SIG-M5 treated with dmso at 0.1 percent for 504 hours (cell line): ENCODE measurements at regions not wholly inside any gene's neighbourhood (a gene's known extent, or its start where the extent isn't known, plus 50 kb on each side); places are given as distances from the start of the nearest gene placed in this dataset.
"Not testable (repeated sequence)": the region's sequence is repeated elsewhere in the genome, so short reads cannot be mapped to it uniquely, and the experiment has no call there.

Source experiments
- DNase-seq: peaks from one replicate; lab custom pipeline; 2025; ENCODE audit not compliant: unreplicated experiment; lab: John Stamatoyannopoulos, UW

DNA sequence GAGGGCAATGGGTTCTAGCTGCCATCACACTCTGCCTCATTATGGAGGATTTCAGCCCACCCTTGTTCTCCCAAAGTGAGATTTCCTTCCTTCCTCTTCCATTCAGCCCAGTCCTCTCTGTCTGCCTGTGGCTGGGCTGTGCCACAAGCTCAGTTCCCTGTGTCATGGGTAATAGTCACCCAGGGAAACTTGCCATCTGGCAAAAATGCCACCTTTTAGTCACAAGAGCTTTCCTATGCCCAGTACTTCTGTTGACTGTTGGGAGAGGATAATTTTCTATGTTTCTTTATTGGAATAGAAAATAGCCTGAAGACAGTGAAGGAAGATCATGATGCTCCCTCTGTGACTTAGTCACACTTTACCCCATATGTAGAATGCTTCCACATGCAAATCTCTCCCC, 71.4 kb downstream of the TLR4 start:
- no peak for DNase-seq

DNA sequence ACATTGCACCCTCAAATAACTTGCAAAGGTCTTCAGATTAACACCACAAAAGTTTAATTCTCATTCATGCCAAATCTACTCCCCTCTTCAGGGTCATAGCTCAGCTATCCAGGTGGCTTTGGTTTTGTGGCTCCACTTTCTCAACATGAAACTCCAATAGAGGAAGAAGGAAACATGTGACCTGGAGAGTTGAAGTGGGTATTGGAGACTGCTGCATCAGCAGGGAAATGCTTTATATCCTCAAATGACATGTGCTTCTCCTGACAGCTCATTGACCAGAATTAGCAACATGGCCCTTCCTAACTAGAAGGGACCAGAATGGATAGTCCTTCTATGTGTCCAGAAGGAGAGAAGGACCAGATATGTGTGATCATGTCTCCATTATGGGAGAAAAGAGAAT, 73.6 kb downstream of the TLR4 start:
- peak; percentile 61 for DNase-seq

DNA sequence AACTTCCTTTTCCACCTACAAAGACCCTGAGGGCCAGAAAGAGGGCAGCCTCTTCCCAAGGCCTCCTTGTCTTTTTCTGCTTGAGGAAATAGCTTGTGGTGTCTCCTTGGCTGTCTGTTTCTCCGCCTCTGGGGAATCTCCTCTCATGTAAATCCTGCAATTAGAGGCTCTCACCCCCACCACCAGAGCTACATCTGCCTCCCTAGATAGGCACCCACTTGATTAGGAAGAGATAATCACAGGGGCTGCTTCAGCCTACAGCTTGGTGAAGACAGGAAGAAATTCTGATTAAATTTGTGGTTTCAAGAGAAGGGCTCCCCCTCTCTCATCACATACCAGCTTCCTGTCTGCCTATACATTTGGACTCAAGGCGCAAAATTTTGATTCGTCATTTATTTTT, 75.6 kb downstream of the TLR4 start:
- no peak for DNase-seq

DNA sequence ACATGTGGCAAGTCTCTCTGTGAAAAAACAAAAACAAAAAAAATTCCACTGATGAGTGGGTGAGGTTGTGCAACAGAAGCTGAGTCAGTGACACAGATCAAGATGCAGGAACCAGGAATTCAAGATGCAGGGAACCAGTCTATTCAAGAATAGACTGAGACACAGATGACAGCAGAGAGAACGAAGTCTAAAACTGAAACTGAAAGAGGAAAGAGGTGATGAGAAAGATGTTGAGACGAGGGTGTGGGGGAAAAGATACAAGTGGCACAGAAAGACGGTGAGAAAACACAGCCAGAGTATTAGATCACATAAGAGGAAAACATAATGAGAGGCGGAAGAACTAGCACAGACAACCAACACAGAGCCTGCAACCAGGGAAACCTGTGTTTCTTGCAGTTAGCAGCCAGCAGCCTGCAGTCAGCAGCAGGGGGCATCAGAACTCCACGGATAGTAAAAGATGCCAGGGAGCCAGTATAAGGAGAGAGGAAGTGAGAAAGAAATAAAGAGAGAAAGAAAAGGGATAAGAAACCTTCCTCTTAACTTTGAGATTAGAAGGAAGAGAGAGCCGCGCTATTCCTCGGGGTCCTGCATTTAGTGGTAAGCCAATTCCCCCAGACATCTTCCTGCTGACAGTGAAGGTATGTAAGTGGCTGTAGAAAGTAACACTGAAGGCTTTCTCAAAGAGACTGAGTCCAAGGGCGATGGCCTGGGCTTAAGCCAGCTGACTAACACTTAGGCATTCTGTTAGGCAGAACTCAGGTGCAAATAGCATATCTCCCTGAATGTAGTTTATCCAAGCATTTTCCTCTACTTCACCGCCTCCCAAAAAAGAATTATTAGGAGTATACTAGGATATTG, 79.0 kb downstream of the TLR4 start:
- DNase-seq, result peak; percentile 86

DNA sequence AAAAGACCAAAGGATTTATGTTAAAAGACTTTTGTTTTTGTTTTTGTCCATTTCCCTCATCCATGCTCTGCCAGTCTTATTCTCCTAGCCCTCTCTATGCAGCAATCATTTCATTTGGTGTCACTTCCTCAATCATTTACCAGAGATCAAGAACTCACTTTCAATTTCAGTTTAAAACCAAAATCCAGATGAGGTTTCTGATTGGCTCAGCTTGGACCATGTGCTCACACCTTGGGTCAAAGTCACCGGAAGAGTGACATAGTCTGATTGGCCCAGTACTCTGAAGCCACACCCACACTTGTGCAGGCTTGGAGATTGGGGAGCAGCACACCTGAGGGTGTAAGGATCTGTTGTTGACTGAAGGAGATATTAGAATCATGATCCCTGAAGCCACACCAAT, 79.6 kb downstream of the TLR4 start:
- peak; percentile 71 for DNase-seq

DNA sequence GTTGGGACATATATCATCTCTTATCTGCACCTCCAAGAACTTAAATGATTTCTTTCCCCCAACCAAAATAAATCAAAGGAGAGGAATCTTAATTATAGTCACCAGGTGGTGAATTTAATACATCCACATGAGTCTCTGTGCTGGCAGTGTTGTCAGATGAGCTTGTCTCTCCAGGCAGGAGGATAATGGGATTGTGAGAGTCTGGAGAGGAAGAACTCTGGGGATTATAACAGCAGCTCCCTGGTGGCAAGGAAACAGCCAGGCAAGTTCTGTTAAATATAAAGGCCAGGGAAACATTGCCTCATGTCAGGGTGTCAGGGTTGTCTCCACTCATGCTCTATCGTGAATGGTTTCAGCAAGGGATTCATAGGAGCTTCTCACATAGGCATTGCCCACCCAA, 80.8 kb downstream of the TLR4 start:
- no peak for DNase-seq

DNA sequence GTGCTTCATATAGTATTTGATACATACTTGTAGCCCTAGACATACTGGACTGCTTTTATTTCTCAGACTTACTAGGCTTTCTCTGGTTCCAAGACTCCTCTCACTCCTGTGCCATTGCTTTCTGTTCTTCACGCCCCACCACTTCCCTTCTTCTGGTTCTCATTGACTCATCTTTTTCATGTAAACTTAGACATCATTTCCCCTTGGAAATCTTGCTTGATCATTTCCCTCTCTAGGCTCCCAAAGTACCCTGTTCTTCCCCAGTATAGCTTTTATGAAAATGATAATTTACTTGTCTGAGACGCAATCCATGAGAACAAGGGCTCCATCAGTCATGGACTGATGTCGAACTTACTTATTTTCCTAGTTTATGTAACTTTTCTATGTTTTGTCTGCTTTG, 83.5 kb downstream of the TLR4 start:
- peak; percentile 5 for DNase-seq

DNA sequence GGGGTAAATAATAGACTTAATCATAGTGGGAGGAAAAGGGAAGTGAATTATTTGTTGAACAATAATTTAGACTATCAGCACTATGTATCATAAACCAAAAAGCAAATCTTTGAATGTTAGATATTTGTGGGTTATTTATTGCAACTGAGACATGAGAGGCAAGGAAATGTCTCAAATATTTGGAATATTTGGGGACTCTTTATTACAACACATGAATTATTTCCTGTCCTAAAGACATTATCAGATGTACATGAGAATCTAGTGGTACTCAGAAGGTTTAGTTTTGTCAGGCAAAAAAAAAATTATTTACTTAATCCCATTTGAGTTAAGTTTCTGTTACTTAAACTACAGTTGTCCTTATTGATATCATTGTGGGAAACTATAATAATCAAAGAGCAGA, 91.1 kb downstream of the TLR4 start:
- DNase-seq, result no peak

DNA sequence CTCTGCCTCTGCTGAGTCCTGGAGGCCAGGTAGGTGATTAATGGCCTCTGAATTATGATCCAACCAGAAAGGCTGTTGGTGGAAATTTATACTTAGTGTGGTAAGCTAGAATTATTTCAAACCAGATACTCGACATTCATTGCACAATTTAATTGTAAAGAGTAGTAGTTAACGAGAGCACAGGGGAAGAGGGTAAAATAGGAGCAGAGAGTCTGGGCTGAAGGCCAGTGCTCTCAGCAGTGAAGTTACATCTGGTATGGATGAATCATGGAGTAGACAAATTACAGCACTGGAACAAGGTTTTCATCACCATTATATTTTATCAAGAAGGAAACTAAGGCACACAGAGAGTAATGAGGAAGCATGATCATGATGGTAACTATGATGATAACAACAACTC, 92.5 kb downstream of the TLR4 start:
- DNase-seq, result no peak

DNA sequence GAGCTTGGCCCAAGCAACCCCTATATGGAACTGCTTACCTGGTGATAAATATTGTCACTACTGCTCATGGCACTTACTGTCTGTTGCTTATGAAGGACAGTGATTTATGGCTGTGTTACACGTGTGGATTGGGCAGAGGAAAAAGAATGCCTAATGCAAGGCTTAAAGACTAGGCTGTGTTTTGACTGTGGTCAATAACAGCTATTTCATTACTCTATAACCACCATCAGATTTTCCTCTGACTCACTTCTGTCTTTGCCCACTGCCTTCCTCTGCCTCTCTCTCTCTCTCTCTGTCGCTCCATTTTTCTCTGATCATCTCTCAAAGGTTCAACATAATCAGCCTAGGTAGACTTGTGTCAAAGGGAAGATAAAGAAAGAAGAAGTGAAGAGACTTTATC, 96.2 kb downstream of the TLR4 start:
- no peak for DNase-seq

DNA sequence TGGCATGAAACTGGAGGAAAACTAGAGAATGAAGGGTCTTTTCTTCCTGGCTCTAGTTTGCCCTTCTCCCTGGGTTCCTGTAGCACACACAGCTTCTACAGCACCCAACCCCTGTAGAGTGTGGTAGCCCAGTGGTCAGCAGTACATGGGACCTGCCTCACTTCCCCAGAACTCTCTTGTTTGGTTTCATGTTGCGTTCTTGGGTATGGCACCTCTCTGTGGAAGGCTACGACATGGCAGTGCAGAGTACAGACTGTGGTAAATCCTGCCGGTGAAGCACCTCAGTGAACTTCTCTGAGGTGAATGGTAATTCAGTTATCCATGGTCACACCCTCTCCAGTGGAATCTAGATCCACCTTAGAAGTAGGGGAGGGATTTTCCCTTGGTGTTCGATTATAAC, 105.5 kb downstream of the TLR4 start:
- no peak for DNase-seq

DNA sequence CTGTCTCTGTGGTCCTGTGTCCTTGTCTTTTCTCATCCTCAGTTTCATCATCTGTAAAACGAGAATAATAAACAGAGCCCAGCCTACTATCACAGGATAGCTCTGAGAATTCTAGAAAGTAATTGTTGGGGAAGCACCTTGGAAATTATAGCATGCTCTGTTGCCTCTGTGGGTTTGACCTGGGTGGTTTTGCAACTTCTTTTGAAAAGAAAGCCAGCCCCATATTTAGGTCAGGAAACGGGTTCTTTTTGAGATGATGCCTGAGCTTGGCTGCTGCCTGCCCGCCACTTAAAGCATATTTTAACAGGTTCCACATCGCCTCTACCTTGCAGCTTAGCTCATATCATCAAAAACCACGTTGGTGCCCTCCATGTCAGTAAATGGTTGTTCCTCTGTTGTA, 111.1 kb downstream of the TLR4 start:
- DNase-seq, result no peak

DNA sequence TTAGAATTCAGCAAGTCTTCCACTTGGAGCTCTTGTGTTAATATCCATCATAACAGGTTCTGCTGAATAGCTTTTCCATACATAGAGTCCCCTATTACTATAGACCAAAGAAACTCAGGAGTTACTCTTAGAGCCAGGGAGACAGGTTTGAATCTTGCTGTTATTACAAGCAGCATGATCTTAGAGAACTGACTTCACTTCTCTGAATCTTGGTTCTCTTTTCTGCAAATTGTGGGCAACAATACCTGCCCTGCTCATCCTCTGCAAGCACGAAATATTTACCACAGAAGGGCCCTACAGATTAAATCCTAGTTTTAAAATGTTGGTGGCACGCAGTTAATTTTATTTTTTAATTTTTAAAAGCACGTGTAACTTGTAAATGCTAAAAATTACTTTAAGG, 111.7 kb downstream of the TLR4 start:
- DNase-seq, result no peak

DNA sequence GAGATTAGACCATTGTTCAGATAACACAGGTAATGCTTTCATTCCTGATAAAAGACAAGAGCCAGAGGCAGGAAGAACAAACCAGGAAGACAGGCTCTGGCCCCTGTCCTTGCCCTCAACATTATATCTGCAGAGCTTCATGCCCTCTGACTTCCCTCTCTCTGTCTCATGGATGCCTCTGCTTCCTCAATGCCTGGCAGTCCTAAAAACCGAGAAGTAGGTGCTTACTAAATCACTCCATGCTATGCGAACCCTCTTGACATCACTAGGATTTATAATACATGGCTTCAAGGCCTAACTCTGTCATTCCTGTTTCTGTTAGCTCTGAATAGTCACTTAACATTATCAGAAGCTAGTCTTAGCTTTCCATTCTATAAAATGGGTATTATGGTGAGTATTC, 117.8 kb downstream of the TLR4 start:
- no peak for DNase-seq

DNA sequence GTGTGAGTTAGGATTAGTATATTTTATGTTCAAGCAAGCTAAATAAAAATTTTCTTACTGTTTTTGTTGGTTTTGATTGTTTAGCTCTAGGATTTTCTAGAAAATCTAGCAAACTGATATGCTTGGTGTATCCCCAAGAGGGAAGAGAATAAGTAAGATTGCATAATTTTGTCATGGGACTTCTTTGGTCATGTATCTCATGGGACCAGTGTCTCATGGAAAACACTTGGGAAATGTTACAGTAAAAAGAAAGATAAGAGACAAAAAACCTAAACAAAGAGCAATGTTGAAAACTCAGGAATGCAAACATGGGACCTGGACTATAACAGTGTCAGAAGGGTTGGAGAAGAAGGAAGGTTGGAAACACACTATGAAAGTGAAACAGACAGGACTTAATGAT, 119.4 kb downstream of the TLR4 start:
- no peak for DNase-seq

DNA sequence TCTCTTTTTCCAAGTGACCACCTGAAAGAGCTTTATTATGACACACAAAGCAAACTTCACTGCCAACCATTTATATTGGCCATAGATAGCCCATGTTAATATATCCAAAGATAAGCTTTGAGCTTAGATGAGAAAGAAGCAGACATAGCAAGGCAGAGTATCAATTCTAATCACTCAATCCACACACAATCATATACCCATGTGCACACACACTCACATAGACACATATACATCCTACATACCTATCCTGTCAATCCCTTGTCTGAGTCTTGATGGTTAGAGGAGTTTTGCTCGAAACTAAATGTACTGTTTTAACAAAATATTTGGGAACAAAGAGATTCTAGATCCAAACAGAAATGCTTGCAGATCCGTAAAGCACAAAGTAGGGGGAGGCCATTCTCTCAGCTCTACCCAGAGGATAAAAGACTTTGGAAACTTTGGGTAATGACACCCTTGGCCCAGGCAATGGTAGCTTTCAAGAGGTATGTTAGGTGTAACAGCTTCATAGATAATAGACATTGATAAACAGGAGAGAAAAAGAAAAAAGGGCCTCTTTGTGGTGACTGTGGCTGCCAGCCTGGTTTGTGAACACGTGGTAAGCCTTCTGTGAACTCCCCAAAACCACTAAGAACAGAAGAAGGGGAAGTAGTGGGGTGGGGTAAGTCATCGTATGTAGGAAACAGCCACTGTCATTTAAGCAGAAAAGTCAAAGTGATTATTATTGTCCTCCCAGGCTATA, 121.6 kb downstream of the TLR4 start:
- peak; percentile 79 for DNase-seq

DNA sequence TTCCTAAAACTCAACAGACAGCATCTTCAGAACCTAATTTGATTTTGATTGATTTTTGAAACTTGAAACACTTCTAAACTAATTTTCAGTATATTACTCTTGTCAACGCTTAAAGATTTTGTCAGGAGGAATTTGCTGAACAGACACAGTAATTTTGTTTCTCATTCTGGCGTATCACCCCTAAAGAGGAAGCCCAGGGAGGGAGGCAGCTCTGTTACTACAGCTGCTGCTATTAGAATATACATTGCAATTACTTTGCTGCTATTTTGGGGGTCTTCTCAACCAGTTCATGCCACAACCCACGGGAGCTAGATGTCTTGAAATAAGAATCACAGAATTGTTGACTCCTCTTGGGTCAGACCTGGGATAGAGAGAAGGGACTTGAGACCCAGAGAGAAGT, 122.6 kb downstream of the TLR4 start:
- no peak for DNase-seq

DNA sequence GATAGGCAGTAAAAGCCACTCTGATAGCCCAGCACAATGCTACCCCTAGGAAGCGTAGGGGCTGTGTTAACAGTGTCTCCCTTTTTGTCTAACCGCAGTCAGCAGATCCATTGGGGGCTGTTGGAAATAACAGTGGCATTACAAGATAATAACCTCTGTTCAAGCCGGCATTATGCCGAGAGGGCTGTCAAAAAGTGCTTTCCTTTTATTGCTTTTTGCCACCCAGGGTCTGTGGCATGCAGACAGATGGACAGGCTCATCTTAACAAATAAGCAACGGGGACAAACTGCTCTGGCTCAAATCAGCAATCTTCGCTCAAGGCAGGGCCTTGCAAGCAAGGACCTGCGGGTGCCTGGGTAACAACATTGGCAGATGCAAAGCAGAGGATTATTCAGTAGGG, 123.3 kb downstream of the TLR4 start:
- no peak for DNase-seq

DNA sequence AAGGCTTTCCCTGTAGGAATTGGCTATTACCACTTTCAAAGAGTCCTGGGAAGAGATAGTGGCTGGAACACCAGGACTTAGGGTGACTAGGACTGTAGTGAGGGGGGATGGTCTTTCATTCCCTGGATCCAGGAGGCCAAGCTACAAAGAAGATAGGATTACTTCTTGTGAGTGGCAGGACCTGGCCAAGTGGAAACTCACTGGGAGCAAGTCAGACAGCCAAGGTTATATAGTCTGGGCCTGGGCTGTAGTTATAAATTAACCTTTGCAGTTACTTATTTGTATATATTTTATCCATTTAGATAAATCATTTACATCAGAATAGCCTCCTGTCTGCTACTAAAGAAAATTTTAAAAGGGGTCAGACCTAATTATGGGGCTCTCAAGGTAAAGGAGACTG, 124.3 kb downstream of the TLR4 start:
- DNase-seq, result no peak

DNA sequence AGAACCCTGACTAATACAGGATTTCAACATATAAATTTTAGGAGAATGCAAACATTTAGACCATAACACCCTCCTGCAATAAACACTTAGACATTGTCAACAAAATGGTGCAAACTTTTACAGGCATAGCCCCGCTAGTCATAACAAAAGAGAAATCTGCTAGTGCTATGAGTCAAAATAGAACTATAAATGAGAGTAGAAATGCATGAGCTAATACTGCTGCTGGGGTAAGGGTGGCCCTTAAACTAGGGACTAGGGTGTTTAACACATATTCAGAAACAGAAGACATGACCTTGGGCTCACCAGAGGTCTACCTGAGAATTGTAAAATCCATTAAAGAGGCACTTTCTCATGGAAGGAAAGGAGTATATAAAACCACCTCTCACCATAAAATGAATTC, 131.6 kb downstream of the TLR4 start:
- DNase-seq, result no peak

DNA sequence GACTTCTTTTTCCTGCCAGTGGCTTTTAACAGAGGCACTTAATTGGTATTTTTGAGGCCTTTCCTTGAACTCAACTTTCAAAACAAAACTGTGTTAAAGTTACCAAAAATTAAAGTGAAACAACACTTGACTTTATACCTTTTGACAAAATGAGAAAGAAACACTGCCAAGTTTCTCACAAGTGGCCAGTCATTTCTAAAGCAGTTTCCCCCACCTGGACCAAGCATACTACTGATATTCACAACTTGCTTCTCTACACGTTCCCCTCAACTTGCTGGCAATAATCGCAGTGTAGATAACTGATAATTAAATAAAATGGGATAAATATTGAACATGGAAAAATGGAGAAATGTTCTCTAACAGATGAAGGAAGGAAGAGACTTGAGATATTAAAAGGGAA, 135.7 kb downstream of the TLR4 start:
- DNase-seq, result no peak

DNA sequence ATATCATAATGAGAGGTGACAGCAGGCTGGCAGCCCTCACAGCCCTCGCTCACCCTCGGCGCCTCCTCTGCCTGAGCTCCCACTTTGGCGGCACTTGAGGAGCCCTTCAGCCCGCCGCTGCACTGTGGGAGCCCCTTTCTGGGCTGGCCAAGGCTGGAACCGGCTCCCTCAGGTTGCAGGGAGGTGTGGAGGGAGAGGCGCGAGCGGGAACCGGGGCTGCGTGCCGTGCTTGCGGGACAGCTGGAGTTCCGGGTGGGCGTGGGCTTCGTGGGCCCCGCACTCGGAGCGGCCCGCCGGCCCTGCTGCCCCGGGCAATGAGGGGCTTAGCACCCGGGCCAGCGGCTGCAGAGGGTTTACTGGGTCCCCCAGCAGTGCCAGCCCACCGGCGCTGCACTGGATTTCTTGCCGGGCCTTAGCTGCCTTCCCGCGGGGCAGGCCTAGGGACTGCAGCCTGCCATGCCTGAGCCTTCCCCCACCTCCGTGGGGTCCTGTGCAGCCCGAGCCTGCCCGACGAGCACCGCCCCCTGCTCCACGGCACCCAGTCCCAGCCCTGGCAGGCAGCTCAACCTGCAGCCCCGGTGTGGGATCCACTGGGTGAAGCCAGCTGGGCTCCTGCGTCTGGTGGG, 147.7 kb downstream of the TLR4 start:
- not testable (repeated sequence) for DNase-seq
